IMR-90 (cell line): ENCODE measurements at regions not wholly inside any gene's neighbourhood (a gene's known extent, or its start where the extent isn't known, plus 50 kb on each side); places are given as distances from the start of the nearest gene placed in this dataset.

Experiments used
- ATAC-seq: fragments of 200-7000 bp; cut with Tn5 transposase; 2 replicates; pipeline ENCODE4 v1.9.1; 2020; ENCODE audit warnings: low read depth, mild to moderate bottlenecking, moderate library complexity
- BruUV-seq: library from RNA; stranded (reverse); fragments of 400-500 nt; replicated peaks from 2 replicates; lab custom pipeline; 2021; lab: Mats Ljungman, UMichigan
- CTCF ChIA-PET: fragments of 300-600 bp; formaldehyde crosslinking; extraction: SDS; loops from one replicate; lab custom pipeline; 2021; ENCODE audit warnings: antibody characterized with exemption; lab: Yijun Ruan, JAX
- POLR2A ChIA-PET: fragments of 300-600 bp; sonication (Branson Sonifier 250); formaldehyde crosslinking; loops from one replicate; lab custom pipeline; 2022; ENCODE audit warnings: antibody characterized with exemption; ENCODE audit not compliant: unreplicated experiment; lab: Charles Lee
- DNase-seq: peaks from one replicate; pipeline ENCODE4 v3.0.0; 2013
- H2AFZ ChIP-seq: replicated peaks from 2 replicates; pipeline ENCODE3; 2013; ENCODE audit warnings: low read length, mild to moderate bottlenecking; ENCODE audit not compliant: poor library complexity
- H2AK5ac ChIP-seq: 2 replicates; pipeline ENCODE4 v1.6.1; 2013; ENCODE audit warnings: low read depth, low read length, inconsistent platforms
- H2AK9ac ChIP-seq: replicated peaks from 2 replicates; pipeline ENCODE3; 2013; ENCODE audit warnings: mild to moderate bottlenecking, low read depth, low read length, moderate library complexity; ENCODE audit not compliant: poor library complexity
- H2BK120ac ChIP-seq: 2 replicates; pipeline ENCODE4 v1.6.1; 2013; ENCODE audit warnings: low read depth, low read length, inconsistent platforms
- H2BK15ac ChIP-seq: 3 replicates; pipeline ENCODE4 v1.6.1; 2013; ENCODE audit warnings: low read depth, low read length, inconsistent platforms
- H2BK20ac ChIP-seq: 2 replicates; pipeline ENCODE4 v1.6.1; 2013; ENCODE audit warnings: low read depth, mild to moderate bottlenecking, inconsistent platforms, low read length, moderate library complexity
- H2BK5ac ChIP-seq: 2 replicates; pipeline ENCODE4 v1.6.1; 2013; ENCODE audit warnings: mild to moderate bottlenecking, low read depth, low read length, inconsistent platforms; ENCODE audit not compliant: poor library complexity, severe bottlenecking
- H3K14ac ChIP-seq: replicated peaks from 2 replicates; pipeline ENCODE4 v1.6.1; 2013; ENCODE audit warnings: low read depth, low read length, inconsistent platforms
- H3K18ac ChIP-seq: 2 replicates; pipeline ENCODE4 v1.6.1; 2013; ENCODE audit warnings: low read depth, low read length, control low read depth
- H3K23ac ChIP-seq: 2 replicates; pipeline ENCODE4 v1.6.1; 2013; ENCODE audit warnings: low read depth, low read length, inconsistent platforms
- H3K27ac ChIP-seq: 2 replicates; pipeline ENCODE4 v1.5.1; 2013; ENCODE audit warnings: mild to moderate bottlenecking, control low read depth, low read length; ENCODE audit not compliant: insufficient read depth
- H3K27me3 ChIP-seq: 2 replicates; pipeline ENCODE4 v1.6.1; 2013; ENCODE audit warnings: low read length; ENCODE audit not compliant: control insufficient read depth, insufficient read depth
- H3K36me3 ChIP-seq: 2 replicates; pipeline ENCODE4 v1.6.1; 2013; ENCODE audit warnings: low read length, mixed read lengths; ENCODE audit not compliant: control insufficient read depth, insufficient read depth
- H3K4ac ChIP-seq: 2 replicates; pipeline ENCODE4 v1.6.1; 2013; ENCODE audit warnings: low read depth, low read length, inconsistent platforms
- H3K4me1 ChIP-seq: 2 replicates; pipeline ENCODE4 v1.6.1; 2013; ENCODE audit warnings: low read length, mixed read lengths; ENCODE audit not compliant: control insufficient read depth, insufficient read depth
- H3K4me2 ChIP-seq: 2 replicates; pipeline ENCODE4 v1.6.1; 2013; ENCODE audit warnings: low read depth, mild to moderate bottlenecking, control low read depth, low read length, moderate library complexity
- H3K4me3 ChIP-seq: 2 replicates; pipeline ENCODE4 v1.5.1; 2013; ENCODE audit warnings: low read depth, mild to moderate bottlenecking, control low read depth, low read length, moderate library complexity; ENCODE audit not compliant: insufficient read depth
- H3K56ac ChIP-seq: 2 replicates; pipeline ENCODE4 v1.6.1; 2013; ENCODE audit warnings: low read length, inconsistent platforms; ENCODE audit not compliant: insufficient read depth; ENCODE audit errors: extremely low read depth
- H3K79me1 ChIP-seq, 2 experiments: 2 replicates each; pipeline ENCODE4 v1.6.1; 2013; ENCODE audit warnings: low read length in 2 of 2, inconsistent platforms in 1 of 2, low read depth in 1 of 2
- H3K9ac ChIP-seq: 2 replicates; pipeline ENCODE4 v1.6.1; 2013; ENCODE audit warnings: low read depth, low read length, control low read depth
- H3K9me1 ChIP-seq: 2 replicates; pipeline ENCODE4 v1.6.1; 2013; ENCODE audit warnings: low read length, inconsistent platforms; ENCODE audit not compliant: insufficient read depth
- H3K9me3 ChIP-seq: 2 replicates; pipeline ENCODE4 v1.6.1; 2013; ENCODE audit warnings: low read length; ENCODE audit not compliant: control insufficient read depth, insufficient read depth
- H4K20me1 ChIP-seq: 2 replicates; pipeline ENCODE4 v1.6.1; 2013; ENCODE audit warnings: low read length, inconsistent platforms; ENCODE audit not compliant: insufficient read depth
- H4K5ac ChIP-seq: 2 replicates; pipeline ENCODE4 v1.6.1; 2013; ENCODE audit warnings: mild to moderate bottlenecking, low read depth, low read length, control low read depth
- H4K8ac ChIP-seq, 2 experiments: 2 replicates each; pipeline ENCODE4 v1.6.1; 2013; ENCODE audit warnings: low read depth in 2 of 2, low read length in 2 of 2, control low read depth in 1 of 2, inconsistent platforms in 1 of 2
- H4K91ac ChIP-seq: 2 replicates; pipeline ENCODE4 v1.6.1; 2013; ENCODE audit warnings: low read depth, low read length, inconsistent platforms; ENCODE audit not compliant: insufficient read depth
- BHLHE40 ChIP-seq: fragments of 150-350 bp; IDR thresholded peaks from 2 replicates; pipeline ENCODE4 v1.6.1; 2016; ENCODE audit warnings: mild to moderate bottlenecking, low read depth, low read length
- CEBPB ChIP-seq: IDR thresholded peaks from 2 replicates; pipeline ENCODE4 v1.6.1; 2012; ENCODE audit warnings: low read depth, low read length, improper control_type of control experiment
- CHD1 ChIP-seq: IDR thresholded peaks from 2 replicates; pipeline ENCODE4 v1.6.1; 2012; ENCODE audit warnings: low read depth, low read length, improper control_type of control experiment
- RAD21 ChIP-seq: IDR thresholded peaks from 2 replicates; pipeline ENCODE4 v1.6.1; 2012; ENCODE audit warnings: low read length, improper control_type of control experiment
- RCOR1 ChIP-seq: IDR thresholded peaks from 2 replicates; pipeline ENCODE4 v1.6.1; 2012; ENCODE audit warnings: mild to moderate bottlenecking, low read length, improper control_type of control experiment; ENCODE audit not compliant: insufficient replicate concordance
- SMC3 ChIP-seq: fragments of 150-350 bp; IDR thresholded peaks from 2 replicates; pipeline ENCODE4 v1.6.1; 2016; ENCODE audit warnings: low read depth, mild to moderate bottlenecking, antibody characterized with exemption, low read length, moderate library complexity
- WGBS, 2 experiments: methylation state at CpG; one replicate each; pipeline versions ENCODE4 v1.1.5 to v1.1.7; 2013; ENCODE audit warnings: missing lambda C conversion rate in 2 of 2; ENCODE audit not compliant: insufficient read length in 1 of 2; ENCODE audit errors: extremely low coverage in 2 of 2; 5-methylcytosine and 5-hydroxymethylcytosine counted together
- dilution Hi-C: fragments of 300-500 bp; cut with HindIII; formaldehyde crosslinking; loops from one replicate; pipeline ENCODE4 v1.14.3; 2018; ENCODE audit warnings: low sequenced_read_pairs; ENCODE audit not compliant: unreplicated experiment
- in situ Hi-C: fragments of 300-500 bp; cut with MboI; formaldehyde crosslinking; loops from 3 replicates; pipeline ENCODE4 v1.14.3; 2019; ENCODE audit warnings: low sequenced_read_pairs, inconsistent platforms, mixed read lengths
- intact Hi-C: fragments of 100-400 bp; cut with micrococcal nuclease; formaldehyde crosslinking; loops from 2 replicates; pipeline ENCODE4 v1.10.0; 2022
- TF ChIP-seq, protein P1 (sequence below): fragments of 150-350 bp; IDR thresholded peaks from 2 replicates; pipeline ENCODE4 v1.6.1; 2016; ENCODE audit warnings: low read depth, mild to moderate bottlenecking, low read length, moderate library complexity, borderline replicate concordance

DNA sequence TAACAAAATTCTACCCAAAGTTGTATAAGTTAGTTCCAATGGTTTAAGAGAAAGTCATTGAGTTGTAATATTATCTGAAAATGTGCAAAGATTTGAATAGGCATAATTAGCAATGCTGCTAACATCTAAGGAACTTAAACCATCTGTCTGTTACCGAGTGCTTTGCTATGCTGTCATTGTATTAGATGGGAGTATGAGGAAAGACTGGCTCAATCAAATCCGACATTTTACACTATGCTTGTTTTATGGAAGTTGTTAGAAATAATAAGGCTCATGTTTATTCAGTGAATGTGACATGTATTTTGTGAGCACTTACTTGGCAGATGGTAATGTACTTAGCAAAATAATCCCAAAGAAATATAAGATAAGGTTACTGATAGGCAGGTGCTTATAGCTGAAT, 1715.1 kb downstream of the PCDH7 start:
- Histone ChIP-seq H3K56ac (no peak overlapping the region), H3K18ac (no peak overlapping the region), H3K36me3 (no peaks in the 10 kb centered on the region), H3K9me1 (no peaks in the 10 kb centered on the region), H2BK5ac (no peak overlapping the region), H3K4me3 (no peak overlapping the region), H3K14ac (no peak overlapping the region), H3K23ac (no peak overlapping the region), H2BK15ac (no peak overlapping the region), H3K4me1 (no peaks in the 10 kb centered on the region), H2AK5ac (no peak overlapping the region), H2BK120ac (no peak overlapping the region), H3K9me3 (peaks cover 3% of the 10 kb centered on the region), H4K20me1 (no peaks in the 10 kb centered on the region), H2BK20ac (no peak overlapping the region), H4K91ac (no peak overlapping the region), H3K4ac (no peak overlapping the region), H3K9ac (no peak overlapping the region), H3K79me1 (no peaks in the 10 kb centered on the region), H4K5ac (no peak overlapping the region), H4K8ac (no peak overlapping the region), H3K4me2 (no peak overlapping the region), H2AK9ac (no peak overlapping the region), H3K27ac (no peak overlapping the region), H3K27me3 (no peaks in the 10 kb centered on the region), H2AFZ (no peak overlapping the region)
- intact Hi-C loops = no loop called here
- CTCF ChIA-PET = no interaction called here
- ATAC-seq (no peak), DNase-seq (no peak)
- BruUV-seq = no TSS peak
- no peak for TF ChIP-seq CHD1
- no peak for TF ChIP-seq CEBPB
- TF ChIP-seq RCOR1 = no peak
- no peak for TF ChIP-seq BHLHE40
- TF ChIP-seq, protein P1, sequence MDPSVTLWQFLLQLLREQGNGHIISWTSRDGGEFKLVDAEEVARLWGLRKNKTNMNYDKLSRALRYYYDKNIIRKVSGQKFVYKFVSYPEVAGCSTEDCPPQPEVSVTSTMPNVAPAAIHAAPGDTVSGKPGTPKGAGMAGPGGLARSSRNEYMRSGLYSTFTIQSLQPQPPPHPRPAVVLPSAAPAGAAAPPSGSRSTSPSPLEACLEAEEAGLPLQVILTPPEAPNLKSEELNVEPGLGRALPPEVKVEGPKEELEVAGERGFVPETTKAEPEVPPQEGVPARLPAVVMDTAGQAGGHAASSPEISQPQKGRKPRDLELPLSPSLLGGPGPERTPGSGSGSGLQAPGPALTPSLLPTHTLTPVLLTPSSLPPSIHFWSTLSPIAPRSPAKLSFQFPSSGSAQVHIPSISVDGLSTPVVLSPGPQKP = no peak
- TF ChIP-seq RAD21 = no peak
- TF ChIP-seq SMC3 = no peak
- in situ Hi-C loops = no loop called here
- WGBS, 2 experiments = 60% methylated on average over 1 of the region's 2 CpGs; no CpG with 5 or more reads in 1 of the 2 experiments
- POLR2A ChIA-PET = no interaction called here
- dilution Hi-C loops = no loop called here
